Upper lobe of left lung (tissue), 4 donors: ENCODE measurements at regions not wholly inside any gene's neighbourhood (a gene's known extent, or its start where the extent isn't known, plus 50 kb on each side); places are given as distances from the start of the nearest gene placed in this dataset.

ENCODE experiments used
- EP300 ChIP-seq, 4 donors: sonication (generic); formaldehyde crosslinking; IDR thresholded peaks; one replicate each; pipeline ENCODE4 v1.5.1; 2017; ENCODE audit warnings: antibody characterized with exemption in 4 of 4, control low read depth in 2 of 4
- POLR2A ChIP-seq, 4 donors: fragments of 450-650 bp; IDR thresholded peaks; one replicate each; pipeline ENCODE4 v1.5.1; 2016 to 2017; ENCODE audit warnings: antibody characterized with exemption in 4 of 4, mild to moderate bottlenecking in 2 of 4
- POLR2AphosphoS5 ChIP-seq, 2 donors: sonication (generic); formaldehyde crosslinking; IDR thresholded peaks; one replicate each; pipeline ENCODE4 v1.5.1; 2017; ENCODE audit warnings: antibody characterized with exemption in 2 of 2
- TF ChIP-seq, protein P1 (sequence below), 6 experiments: fragments of 450-650 bp in 4 of 6; fragments of 200-600 bp in 2 of 6; sonication (generic) in 2 of 6; IDR thresholded peaks; one replicate each; pipeline ENCODE4 v1.5.1; 2016 to 2019; ENCODE audit warnings: antibody characterized with exemption in 6 of 6

- TF ChIP-seq, protein P1, sequence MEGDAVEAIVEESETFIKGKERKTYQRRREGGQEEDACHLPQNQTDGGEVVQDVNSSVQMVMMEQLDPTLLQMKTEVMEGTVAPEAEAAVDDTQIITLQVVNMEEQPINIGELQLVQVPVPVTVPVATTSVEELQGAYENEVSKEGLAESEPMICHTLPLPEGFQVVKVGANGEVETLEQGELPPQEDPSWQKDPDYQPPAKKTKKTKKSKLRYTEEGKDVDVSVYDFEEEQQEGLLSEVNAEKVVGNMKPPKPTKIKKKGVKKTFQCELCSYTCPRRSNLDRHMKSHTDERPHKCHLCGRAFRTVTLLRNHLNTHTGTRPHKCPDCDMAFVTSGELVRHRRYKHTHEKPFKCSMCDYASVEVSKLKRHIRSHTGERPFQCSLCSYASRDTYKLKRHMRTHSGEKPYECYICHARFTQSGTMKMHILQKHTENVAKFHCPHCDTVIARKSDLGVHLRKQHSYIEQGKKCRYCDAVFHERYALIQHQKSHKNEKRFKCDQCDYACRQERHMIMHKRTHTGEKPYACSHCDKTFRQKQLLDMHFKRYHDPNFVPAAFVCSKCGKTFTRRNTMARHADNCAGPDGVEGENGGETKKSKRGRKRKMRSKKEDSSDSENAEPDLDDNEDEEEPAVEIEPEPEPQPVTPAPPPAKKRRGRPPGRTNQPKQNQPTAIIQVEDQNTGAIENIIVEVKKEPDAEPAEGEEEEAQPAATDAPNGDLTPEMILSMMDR (IDR thresholded peaks at IDR 0.05) = no peak
- no peak for TF ChIP-seq POLR2A (IDR thresholded peaks at IDR 0.05)
- TF ChIP-seq EP300 (IDR thresholded peaks at IDR 0.05) = no peak
- TF ChIP-seq POLR2AphosphoS5 (IDR thresholded peaks at IDR 0.05) = no peak
Measured at GRCh38 chr20:50251992-50252511, 61.4 kb downstream of the CEBPB start.
